HG03064 (cell line): ENCODE measurements at regions not wholly inside any gene's neighbourhood (a gene's known extent, or its start where the extent isn't known, plus 50 kb on each side); places are given as distances from the start of the nearest gene placed in this dataset.

ENCODE experiments used
- ATAC-seq: cut with Tn5 transposase; IDR thresholded peaks from one replicate; pipeline ENCODE4 v1.9.1; 2021; ENCODE audit warnings: low read depth; ENCODE audit not compliant: unreplicated experiment

DNA sequence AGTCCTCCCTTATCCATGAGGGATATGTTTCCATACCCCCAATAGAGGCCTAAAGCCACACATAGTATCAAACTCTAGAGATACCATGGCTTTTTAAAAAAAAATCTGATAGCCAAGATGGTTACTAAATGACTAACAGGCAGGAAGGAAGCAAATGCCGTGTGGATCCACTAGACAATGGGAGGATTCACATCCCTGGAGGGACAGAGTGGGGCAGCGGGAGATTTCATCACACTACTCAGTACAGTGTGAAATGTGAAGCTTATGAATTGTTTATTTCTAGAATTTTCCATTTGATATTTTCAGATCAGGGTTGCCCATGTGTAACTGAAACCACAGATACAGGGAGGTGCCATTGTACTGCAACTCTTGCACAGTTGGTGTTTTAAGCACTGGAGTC lies 826.6 kb downstream of the SQOR start:
- no peak for ATAC-seq

DNA sequence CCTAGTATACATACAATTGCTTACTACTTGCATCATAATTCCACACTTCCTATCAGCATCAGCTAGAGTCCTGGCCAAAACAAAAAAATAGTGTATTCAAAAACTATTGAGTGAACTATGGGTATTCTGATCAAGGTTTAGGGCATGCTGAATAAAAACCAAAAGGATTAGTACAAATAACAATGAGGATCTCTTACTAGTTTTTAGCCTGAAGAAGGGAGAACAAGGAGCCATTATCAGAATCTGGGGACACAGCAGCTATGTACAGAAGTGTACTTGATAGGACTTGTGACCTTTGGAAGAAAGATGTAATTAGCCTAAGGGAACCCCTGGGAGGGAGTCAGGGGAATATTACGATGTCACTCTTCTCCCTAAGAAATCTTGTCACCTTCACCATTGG lies 832.2 kb downstream of the SQOR start:
- ATAC-seq: no peak

DNA sequence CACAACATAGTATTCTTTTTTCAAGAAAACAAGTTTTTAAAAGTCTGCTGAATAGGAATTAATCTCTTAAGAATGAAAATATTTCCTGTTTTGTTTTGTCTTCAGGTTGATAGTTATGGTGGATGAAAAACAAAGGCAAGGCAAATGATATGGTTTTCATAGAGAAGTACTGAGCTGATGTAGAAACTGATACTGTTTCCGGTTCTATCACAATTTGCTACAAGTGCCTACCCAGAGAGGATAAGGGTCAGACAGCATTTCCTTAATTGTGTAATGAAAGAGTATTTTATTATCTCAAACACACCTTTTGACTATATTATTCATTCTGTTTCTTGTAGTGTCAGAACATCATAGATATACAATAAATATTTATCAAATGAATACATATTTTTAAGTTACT lies 836.3 kb downstream of the SQOR start:
- no peak for ATAC-seq

DNA sequence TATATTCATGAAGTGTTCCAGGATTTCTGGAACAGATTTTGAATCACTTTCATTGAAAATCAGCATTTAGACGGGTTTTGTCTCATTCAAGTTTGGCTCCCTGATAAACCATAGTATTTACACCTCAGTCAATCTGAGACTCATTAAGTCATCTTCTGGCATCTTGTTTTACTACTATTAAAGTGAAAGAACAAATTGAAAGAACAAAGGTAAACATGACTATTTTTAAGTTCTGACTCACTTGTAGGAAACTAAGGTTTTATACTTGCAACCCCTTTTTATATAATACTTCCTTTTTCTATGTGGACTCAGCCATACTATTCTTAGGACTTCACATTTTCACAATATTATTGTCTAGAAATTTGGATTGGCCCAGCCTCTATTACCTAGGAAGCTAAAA lies 854.4 kb downstream of the SQOR start:
- ATAC-seq: no peak

DNA sequence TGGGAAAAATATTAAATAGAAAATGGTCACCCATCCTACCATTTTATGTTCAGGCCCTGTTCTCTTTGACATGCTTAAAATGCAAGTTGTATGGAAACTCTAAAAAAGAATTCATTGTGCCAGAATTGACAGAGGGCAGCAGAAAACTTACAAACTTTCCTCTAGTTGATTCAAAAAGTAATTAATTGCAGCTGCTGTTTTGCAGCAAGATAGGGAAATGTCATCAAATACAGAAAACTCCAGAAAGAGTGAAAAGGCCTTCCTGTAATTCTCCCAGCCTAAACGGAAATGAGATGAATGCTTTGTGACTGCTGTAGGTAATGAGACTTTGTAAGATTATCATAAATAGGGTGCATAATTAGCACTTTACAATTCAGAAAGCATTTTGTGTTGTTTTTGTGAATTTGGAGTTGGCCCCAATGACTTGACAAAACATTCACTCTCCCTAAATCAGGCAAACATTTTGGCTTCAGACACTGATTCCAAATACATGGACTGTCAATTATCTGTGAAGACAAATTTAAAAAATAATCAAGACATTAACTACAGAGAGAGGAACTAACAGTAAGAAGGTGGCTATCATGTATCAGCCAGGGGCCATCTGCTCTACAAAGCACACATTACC lies 861.8 kb downstream of the SQOR start:
- no peak for ATAC-seq

DNA sequence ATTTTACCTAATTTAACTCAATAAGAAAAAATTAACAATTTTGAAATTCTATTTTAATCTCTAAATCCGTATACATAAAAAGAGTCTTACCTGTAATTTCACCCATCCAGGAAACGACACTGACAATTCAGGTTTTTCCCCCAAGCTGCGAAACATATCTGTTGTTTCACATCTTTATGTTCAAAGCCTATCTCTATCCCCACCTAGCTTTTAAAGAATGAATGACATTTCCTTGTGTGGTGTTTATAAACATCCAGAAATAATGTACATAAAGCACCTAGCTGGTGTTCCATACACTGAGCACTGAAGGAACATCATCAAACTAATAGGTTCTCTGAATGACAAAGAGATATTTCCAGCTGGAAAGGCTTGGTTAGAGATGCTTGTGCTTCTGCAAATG lies 867.8 kb downstream of the SQOR start:
- ATAC-seq: no peak

DNA sequence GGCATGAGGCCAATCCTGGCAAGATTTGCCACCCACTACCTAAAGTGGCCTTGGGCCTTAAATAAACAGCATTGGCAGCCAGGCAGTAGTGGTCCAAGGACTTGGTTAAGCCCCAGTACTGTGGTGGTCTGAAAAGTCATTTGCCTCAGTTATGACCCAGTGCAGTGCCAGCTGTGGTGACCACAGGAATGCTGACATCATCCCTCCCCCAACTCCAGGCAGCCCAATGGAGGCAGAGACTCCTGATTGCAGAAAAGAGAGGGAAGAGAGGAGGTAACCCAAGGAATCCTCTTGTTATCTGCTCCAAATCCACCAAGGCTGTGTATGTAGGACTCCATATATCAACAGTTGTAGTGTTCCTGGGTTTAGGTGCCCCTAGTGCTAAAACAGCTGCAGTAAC lies 883.6 kb downstream of the SQOR start:
- no peak for ATAC-seq

DNA sequence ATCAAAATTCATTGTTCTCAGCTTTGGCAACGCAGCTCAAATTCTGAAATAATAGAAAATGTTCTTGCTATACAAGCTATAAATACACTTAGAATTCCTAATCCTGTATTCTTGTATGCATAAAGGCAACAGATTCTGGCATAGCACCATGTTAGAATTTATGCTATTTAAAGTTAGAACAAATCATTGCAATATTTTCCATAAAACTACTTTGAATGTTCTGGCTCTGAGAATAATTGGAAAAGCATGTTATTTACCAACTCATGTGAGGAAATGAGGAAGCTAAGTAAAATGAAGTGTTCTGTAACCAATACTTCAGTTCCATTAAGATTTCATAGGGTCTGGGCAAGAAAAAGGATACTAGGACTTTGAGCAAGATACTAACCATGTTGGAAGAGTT lies 888.9 kb downstream of the SQOR start:
- ATAC-seq: no peak

DNA sequence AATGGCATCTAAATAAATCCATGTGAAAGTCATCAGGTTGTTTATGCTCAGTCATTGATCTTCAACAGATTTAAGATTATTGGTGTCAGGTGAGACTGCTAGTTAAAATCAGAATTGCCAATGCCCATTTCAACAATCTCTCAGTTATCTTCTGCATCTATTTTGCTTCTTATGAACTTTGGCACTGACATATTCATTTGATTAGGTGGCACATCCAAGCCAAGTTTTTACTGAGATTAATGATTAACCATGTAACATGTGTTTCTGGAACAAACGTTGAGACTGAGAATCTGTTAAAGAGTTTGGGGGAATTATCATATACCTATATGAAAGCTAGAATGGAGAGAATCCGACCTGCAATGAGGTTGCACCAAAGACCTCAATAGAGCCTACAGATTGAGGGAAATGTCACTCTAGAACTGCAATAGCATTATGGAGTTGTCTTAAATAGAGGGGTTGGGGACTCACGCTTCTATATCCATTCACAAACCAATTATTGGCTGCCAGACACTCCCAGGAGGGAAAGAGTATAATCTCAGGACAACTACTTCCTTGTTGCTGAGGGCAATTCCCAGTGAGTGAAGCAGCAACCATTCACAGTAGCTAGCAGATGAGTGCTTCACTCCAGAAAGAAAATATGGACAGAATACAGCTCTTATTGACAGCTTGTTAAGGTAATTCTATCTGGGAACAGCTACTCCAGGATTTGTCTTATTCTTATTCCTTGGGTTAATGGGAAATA lies 891.3 kb downstream of the SQOR start:
- ATAC-seq: no peak

DNA sequence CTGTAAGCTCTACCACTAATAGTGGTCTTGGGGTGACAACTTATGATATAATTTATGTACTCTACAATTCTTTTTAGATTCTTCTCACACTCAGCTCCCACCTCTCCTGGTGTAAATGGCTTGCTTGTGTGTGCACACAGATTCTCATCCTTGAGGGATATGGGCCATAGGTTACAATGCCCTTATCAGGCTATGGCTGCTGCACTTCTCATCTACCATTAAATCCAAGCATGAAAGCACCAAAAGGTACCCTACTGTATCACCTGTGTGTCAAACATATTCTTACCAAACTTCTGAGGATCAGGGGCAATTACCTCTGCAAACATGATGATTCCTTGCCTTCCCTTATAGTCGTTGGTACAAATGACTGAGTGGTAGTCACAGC lies 891.9 kb downstream of the SQOR start:
- ATAC-seq: no peak

DNA sequence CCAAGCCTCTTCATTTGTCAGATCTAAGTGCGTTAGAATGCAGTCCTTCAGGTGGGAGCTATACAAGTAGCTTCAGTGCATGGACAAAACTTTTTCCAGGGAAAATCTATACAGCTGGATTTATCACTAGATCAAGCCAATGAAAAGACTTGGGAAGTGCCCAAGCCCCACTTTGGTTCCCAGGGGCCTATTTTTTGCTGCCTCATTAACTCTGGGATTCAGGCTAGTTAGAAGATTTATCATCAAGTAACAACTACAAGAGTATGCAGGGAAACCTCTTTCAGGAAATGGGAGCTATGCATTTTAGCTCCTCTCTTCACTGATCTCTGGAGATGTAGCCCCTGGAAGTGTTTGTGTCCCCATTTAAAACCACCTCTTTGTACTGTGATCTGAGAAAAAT lies 908.8 kb downstream of the SQOR start:
- no peak for ATAC-seq

DNA sequence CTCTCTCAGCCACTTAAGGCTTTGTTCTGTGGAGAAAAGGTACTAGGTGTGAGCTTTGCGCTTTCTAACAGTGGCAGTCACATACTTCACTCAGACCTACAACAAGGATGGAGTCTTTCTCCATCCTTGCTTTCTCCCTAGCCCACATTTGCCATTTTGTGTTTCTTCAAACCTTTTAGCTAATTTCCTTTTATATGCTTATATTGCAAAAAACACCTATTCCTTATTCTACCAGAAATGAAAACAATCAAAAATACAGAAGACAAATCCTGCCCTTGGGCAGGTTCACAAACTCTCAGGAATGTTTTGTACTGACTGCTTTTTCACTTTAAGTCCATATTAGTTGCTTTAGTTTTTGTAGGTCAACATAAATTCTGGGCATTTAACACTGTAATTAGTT lies 914.2 kb downstream of the SQOR start:
- no peak for ATAC-seq

DNA sequence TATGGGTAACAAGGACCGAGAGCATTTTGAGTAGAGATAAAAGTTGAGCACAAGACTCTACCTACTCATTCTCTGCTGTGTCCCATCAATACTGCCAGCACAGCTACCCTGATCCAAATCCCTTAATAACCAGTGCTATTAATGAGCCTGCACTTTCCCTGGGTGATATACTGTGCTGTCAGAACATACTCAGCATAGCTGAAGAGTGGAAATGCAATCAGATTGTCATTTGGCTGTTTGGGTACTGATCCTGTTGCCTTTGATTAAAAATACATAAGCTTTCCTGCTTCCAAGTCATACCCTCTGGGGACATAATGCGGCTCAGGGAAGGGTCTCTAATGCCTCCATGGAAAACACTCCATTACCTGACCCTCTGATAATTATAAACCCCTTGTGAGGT lies 917.5 kb downstream of the SQOR start:
- ATAC-seq: no peak

DNA sequence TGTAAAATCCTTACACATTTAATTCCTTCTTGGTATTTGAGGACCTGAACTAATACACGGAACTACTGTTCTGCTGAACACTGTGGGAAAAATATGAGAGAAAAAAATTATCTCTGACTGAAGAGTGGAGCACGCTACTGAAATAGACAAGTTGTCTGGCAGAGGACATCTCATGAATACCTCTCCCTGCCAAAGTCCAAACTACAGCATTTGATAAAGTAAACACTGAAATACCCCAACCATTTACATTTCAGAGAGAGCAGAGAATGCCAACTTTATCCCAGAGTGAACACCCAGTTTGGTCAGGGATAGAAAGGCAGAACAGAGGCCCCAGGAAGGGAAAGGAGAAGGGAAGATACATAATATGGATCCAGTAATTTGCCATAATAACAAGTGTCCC lies 920.7 kb downstream of the SQOR start:
- no peak for ATAC-seq

DNA sequence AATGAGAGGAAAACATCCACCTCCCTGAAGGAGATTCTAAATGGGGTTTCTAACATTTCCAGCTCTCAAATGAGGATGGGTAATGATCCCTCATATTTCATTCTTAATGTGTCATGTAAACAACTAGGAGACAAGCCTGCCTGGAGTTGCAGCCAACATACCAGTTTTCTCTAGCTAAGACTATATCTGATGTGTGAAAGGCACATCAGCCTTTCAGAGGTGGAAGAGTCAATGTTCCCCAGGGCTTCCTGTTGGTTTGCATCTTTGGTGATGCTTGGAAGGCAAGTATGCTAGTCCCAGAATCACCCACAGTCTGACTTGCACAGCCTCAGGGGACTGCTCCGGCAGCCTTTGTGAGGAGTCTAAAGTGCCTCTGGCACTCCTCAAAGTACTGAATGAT lies 921.2 kb downstream of the SQOR start:
- no peak for ATAC-seq

DNA sequence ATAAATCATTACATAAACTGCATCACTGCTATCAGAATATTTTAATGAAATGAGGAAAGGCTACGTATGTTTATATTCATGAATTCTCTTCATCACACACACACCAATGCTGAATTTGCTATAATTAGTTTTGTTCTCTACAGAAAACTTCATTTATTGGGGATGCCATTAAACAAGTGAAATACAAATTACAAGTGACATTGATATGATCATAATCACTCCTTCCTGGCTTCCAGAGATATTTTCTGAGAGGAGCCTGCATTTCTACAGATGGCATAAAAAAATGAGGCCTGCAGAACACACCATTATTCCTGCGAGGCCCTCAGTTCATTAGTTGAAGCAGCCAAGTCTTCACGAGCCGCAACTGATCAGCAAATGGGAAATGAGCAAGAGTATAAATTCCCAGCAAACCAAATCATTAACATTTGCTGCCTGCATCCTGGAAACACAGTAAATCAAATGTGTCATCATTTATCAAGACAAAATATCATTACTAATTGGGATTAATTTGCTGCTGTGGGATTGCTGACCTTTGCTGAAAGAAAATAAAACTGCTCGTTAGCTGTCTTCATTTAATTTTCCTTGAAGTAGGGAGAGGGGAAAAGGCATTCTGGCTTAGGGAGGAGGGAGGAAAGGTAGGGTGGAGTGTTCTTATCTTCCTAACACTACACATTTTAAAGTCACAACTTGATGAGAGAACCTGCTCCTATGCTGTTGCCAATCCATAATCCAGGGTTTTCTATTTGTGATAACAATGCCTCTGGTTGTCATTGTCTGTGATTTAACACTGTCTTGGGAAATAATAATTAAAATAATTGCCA lies 921.9 kb downstream of the SQOR start:
- ATAC-seq: no peak

DNA sequence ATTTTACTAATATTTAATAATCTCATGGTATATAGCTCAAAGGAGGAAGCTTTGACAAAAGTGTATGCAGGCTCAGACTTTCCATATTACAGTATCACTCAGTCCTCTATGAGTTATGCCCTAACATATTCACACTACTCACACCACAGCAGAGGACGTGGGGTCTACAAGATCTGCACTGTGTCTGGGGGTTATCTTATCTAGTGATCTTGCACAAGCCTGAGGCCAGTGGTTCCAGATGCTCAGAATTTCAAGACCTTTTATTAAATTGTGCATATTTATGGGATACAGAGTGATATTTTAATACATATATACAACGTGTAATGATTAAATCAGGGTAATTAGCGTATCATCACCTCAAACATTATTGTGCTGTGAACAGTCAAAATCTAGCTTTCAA lies 933.1 kb downstream of the SQOR start:
- ATAC-seq: no peak

DNA sequence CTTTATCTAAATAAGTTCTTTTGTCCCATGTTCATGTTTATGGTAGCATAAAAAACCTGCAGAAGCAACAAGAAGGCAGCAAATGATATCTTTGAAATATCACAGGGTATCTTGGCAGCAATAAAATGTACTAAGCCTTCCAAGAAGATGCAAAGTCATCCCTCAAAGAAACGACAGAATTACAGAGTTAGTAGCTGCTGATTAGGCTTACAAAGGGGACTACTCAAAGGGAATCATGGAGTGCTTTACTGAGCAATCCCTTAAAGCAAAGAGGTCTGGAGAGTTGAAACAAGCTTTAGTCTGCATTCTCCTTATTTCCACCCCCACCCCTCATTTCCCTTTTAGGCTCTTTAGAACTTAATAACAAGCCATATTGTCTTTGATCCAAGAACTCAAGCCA lies 935.0 kb downstream of the SQOR start:
- no peak for ATAC-seq

DNA sequence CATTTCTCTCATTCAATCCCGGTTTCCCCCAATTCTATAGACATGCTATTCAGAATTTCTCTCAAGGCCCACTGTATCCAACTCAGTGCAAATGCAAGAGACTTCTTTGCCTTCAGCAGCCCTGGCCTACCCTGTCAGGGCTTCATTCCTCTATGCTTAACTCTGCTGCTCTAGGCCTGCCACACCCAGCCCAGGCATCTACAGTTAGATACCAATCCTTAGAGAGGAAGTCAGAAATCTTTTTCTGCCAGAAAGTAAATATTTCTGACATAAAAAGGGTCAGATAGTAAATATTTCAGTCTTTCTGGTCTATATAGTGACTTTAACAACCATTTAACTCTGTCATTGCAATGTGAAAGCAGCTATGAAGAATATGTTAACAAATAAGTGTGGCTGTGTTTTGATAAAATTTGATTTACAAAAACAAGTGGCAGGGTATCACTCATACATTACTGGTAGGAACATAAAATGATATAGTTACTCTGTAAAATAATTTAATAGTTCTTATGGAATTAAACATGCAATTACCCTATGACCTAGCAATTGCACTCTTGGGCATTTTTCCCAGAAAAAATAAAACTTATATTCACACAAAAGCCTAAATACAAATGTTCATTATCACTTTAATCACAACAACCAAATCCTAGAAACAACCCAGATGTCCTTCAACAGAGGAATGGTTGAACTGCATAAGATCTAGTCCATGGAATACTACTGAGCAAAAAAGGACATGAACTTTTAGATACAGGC lies 942.0 kb downstream of the SQOR start:
- ATAC-seq: no peak

DNA sequence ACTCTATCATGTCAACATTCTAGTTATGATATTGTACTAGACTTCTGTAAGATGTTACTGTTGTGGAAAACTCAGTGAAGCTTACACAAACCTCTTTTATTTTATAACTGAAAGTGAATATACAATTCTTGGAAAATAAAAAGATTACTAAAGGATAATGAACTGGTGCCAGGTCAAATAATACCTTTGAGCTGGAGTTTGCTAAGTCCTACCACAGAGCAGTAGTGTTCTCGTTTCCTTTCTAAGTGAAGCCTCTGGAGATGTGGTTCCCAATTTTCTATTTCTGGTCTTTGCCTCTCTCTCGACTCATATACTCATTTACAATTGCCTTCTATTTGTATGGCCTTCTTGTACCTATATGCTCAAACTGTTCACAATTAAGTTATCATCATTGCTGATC lies 942.9 kb downstream of the SQOR start:
- no peak for ATAC-seq

DNA sequence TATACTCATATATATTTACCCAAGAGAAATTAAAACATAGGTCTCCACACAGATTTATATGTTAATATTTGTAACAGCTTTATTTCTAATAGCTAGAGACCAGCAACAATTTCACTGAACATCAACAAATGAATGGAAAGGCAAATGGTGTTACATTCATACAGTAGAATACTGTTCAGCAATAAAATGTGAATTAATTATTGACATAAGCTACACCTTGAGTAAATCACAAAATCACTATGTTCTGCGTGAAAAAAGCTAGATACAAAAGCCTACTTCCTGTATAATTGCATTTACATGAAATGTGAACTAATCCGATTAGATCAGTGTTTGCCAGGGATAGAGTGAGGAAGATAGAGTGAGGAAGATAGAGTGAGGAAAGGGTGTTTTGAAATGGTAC lies 945.7 kb downstream of the SQOR start:
- no peak for ATAC-seq
